Breast epithelium (tissue), 3 donors: ENCODE measurements at regions not wholly inside any gene's neighbourhood (a gene's known extent, or its start where the extent isn't known, plus 50 kb on each side); places are given as distances from the start of the nearest gene placed in this dataset.

Source experiments
- CTCF ChIP-seq, 3 donors: fragments of 450-650 bp; IDR thresholded peaks; one replicate each; pipeline ENCODE4 v1.5.1; 2016 to 2017; ENCODE audit warnings: antibody characterized with exemption in 3 of 3, mild to moderate bottlenecking in 3 of 3, moderate library complexity in 3 of 3
- POLR2A ChIP-seq: fragments of 450-650 bp; IDR thresholded peaks from one replicate; pipeline ENCODE4 v1.6.1; 2016; ENCODE audit warnings: antibody characterized with exemption, mild to moderate bottlenecking, moderate library complexity
- POLR2AphosphoS5 ChIP-seq, 3 donors: sonication (generic); formaldehyde crosslinking; IDR thresholded peaks; one replicate each; pipeline ENCODE4 v1.6.1; 2017; ENCODE audit warnings: antibody characterized with exemption in 3 of 3

- TF ChIP-seq CTCF (IDR thresholded peaks at IDR 0.05), result no peak
- TF ChIP-seq POLR2A, result no peak
- no peak for TF ChIP-seq POLR2AphosphoS5 (IDR thresholded peaks at IDR 0.05)
These were observed 110.3 kb upstream of the SMAD3 start for GRCh38 chr15:66955001-66955516.
